Suprapubic skin (tissue), 3 donors: ENCODE measurements at regions not wholly inside any gene's neighbourhood (a gene's known extent, or its start where the extent isn't known, plus 50 kb on each side); places are given as distances from the start of the nearest gene placed in this dataset.

ENCODE experiments used
- CTCF ChIP-seq, 2 donors: fragments of 200-600 bp in 1 of 2; fragments of 450-650 bp in 1 of 2; sonication (generic) in 1 of 2; IDR thresholded peaks; one replicate each; pipeline ENCODE4 v1.5.1; 2016 to 2019; ENCODE audit warnings: antibody characterized with exemption in 2 of 2, mild to moderate bottlenecking in 1 of 2, moderate library complexity in 1 of 2
- POLR2AphosphoS5 ChIP-seq, 3 donors: sonication (generic); formaldehyde crosslinking; IDR thresholded peaks; one replicate each; pipeline ENCODE4 v1.6.1; 2017; ENCODE audit warnings: antibody characterized with exemption in 3 of 3

- TF ChIP-seq POLR2AphosphoS5 (IDR thresholded peaks at IDR 0.05) (no peak), CTCF (IDR thresholded peaks at IDR 0.05) (no peak)
These were observed 368.1 kb upstream of the EDIL3 start for GRCh38 chr5:84752780-84753179.
